K562 (cell line): ENCODE measurements at regions not wholly inside any gene's neighbourhood (a gene's known extent, or its start where the extent isn't known, plus 50 kb on each side); places are given as distances from the start of the nearest gene placed in this dataset.

Experiments used
- ATAC-seq: fragments of 200-7000 bp; cut with Tn5 transposase; 3 replicates; pipeline ENCODE4 v1.9.1; 2020; ENCODE audit warnings: moderate library complexity
- BruUV-seq: library from RNA; stranded (reverse); fragments of 400-500 nt; replicated peaks from 2 replicates; lab custom pipeline; 2021; lab: Mats Ljungman, UMichigan
- CTCF ChIA-PET: fragments of 300-600 bp; formaldehyde crosslinking; extraction: SDS; loops from one replicate; lab custom pipeline; 2021; ENCODE audit warnings: low intra/inter-chr PET ratio; lab: Yijun Ruan, JAX
- POLR2A ChIA-PET: fragments of 300-600, 350-650 bp; sonication (Branson Sonifier 250); formaldehyde crosslinking; extraction: SDS; loops from one replicate; lab custom pipeline; 2021; ENCODE audit warnings: antibody characterized with exemption, inconsistent platforms; lab: Yijun Ruan, JAX
- DNase-seq, 4 experiments: peaks; one replicate each; pipeline versions ENCODE4 v3.0.0 to v3.0.0-alpha.2; 2011 to 2018; ENCODE audit warnings: low spot score in 3 of 4, mixed read lengths in 3 of 4; ENCODE audit errors: extremely low read depth in 1 of 4
- FAIRE-seq: peaks from 2 replicates; lab custom pipeline; 2011; peaks lifted over from hg19 to GRCh38; lab: Jason Lieb, UNC
- H2AFZ ChIP-seq: 2 replicates; pipeline ENCODE4 v1.6.0; 2011; ENCODE audit warnings: low read depth, low read length, control low read depth, inconsistent platforms
- H3K27ac ChIP-seq: fragments of 200-600 bp; 3 replicates; pipeline ENCODE4 v1.8.0; 2011; ENCODE audit warnings: low read depth, mild to moderate bottlenecking, control low read depth, inconsistent platforms, low read length, moderate library complexity, mixed read lengths; ENCODE audit errors: extremely low read depth
- H3K27me3 ChIP-seq, 2 experiments: fragments of 300-600 bp in 1 of 2; 2 replicates in 1 of 2; 3 replicates in 1 of 2; pipeline versions ENCODE4 v1.6.0 to v1.8.0; 2011; ENCODE audit warnings: inconsistent platforms in 2 of 2, low read length in 2 of 2, mild to moderate bottlenecking in 1 of 2, mixed read lengths in 1 of 2, moderate library complexity in 1 of 2; ENCODE audit not compliant: control insufficient read depth in 2 of 2, insufficient read depth in 2 of 2
- H3K36me3 ChIP-seq: fragments of 300-600 bp; 3 replicates; pipeline ENCODE4 v1.8.0; 2011; ENCODE audit warnings: mild to moderate bottlenecking, low read length, inconsistent platforms; ENCODE audit not compliant: control insufficient read depth, insufficient read depth
- H3K4me1 ChIP-seq, 2 experiments: fragments of 200-600 bp in 1 of 2; replicated peaks in 1 of 2; 2 replicates in 1 of 2; 3 replicates in 1 of 2; pipeline versions ENCODE4 v1.5.1 to v1.8.0; 2011; ENCODE audit warnings: inconsistent platforms in 2 of 2, low read length in 2 of 2, mild to moderate bottlenecking in 1 of 2, mixed read lengths in 1 of 2, moderate library complexity in 1 of 2; ENCODE audit not compliant: control insufficient read depth in 2 of 2, insufficient read depth in 2 of 2
- H3K4me2 ChIP-seq: 2 replicates; pipeline ENCODE4 v1.6.1; 2011; ENCODE audit warnings: low read length, control low read depth, inconsistent platforms, mixed read lengths; ENCODE audit not compliant: insufficient read depth
- H3K4me3 ChIP-seq: fragments of 200-600 bp; sonication (generic), shearing (Covaris generic); 2 replicates; pipeline ENCODE4 v1.5.1; 2016; ENCODE audit warnings: control low read depth, inconsistent platforms
- H3K79me2 ChIP-seq: fragments of 200-600 bp; 3 replicates; pipeline ENCODE4 v1.8.0; 2011; ENCODE audit warnings: low read length, inconsistent platforms; ENCODE audit not compliant: control insufficient read depth, insufficient read depth
- H3K9ac ChIP-seq, 2 experiments: 2 replicates each; pipeline versions ENCODE4 v1.6.0 to v1.6.1; 2011; ENCODE audit warnings: low read depth in 2 of 2, low read length in 2 of 2, control low read depth in 1 of 2, inconsistent platforms in 1 of 2, mild to moderate bottlenecking in 1 of 2, mixed read lengths in 1 of 2; ENCODE audit not compliant: insufficient read depth in 1 of 2
- H3K9me1 ChIP-seq: one replicate; pipeline ENCODE4 v1.6.0; 2011; ENCODE audit warnings: inconsistent platforms, mild to moderate bottlenecking, low read length, moderate library complexity; ENCODE audit not compliant: control insufficient read depth, insufficient read depth
- H3K9me3 ChIP-seq: replicated peaks from 2 replicates; pipeline ENCODE4 v1.5.1; 2011; ENCODE audit warnings: low read depth, low read length, inconsistent platforms; ENCODE audit not compliant: control insufficient read depth, insufficient read depth
- H4K20me1 ChIP-seq: replicated peaks from 2 replicates; pipeline ENCODE4 v1.6.1; 2011; ENCODE audit warnings: low read length, inconsistent platforms, mixed read lengths; ENCODE audit not compliant: control insufficient read depth, insufficient read depth
- ATF4 ChIP-seq: fragments of 450-650 bp; formaldehyde crosslinking; IDR thresholded peaks from 2 replicates; pipeline ENCODE4 v1.4.0; 2022; ENCODE audit warnings: mild to moderate bottlenecking, moderate library complexity
- CBX5 ChIP-seq: IDR thresholded peaks from 2 replicates; pipeline ENCODE4 v1.6.1; 2014; ENCODE audit warnings: low read depth, borderline replicate concordance
- ETV6 ChIP-seq, 3 experiments: fragments of 150-350 bp in 1 of 3; sonication (generic) in 1 of 3; formaldehyde crosslinking in 1 of 3; IDR thresholded peaks; 2 replicates each; pipeline versions ENCODE4 v1.6.1 to v1.8.0; 2014 to 2022; ENCODE audit warnings: borderline replicate concordance in 2 of 3, low read depth in 2 of 3, antibody characterized with exemption in 1 of 3, low read length in 1 of 3, mild to moderate bottlenecking in 1 of 3, missing genetic modification reagents in 1 of 3
- FOXA3 ChIP-seq, 2 experiments: fragments of 450-650 bp in 1 of 2; sonication (generic) in 1 of 2; formaldehyde crosslinking; IDR thresholded peaks in 1 of 2; conservative IDR thresholded peaks in 1 of 2; 2 replicates each; pipeline versions ENCODE4 v1.4.0 to v1.8.0; 2020 to 2022; ENCODE audit warnings: mild to moderate bottlenecking in 2 of 2, missing genetic modification reagents in 1 of 2
- HDAC8 ChIP-seq: fragments of 450-650 bp; IDR thresholded peaks from 2 replicates; pipeline ENCODE4 v1.6.1; 2016; ENCODE audit warnings: mild to moderate bottlenecking, missing genetic modification characterization, moderate library complexity, missing compliant biosample characterization
- KLF10 ChIP-seq: fragments of 250-450 bp; sonication (Bioruptor Pico); IDR thresholded peaks from 2 replicates; pipeline ENCODE4 v1.6.1; 2021; ENCODE audit warnings: matching md5 sums
- RBM25 ChIP-seq: fragments of 200-400 bp; formaldehyde crosslinking; IDR thresholded peaks from 2 replicates; pipeline ENCODE4 v1.6.1; 2018; ENCODE audit warnings: low read length, low read depth, moderate library complexity; ENCODE audit not compliant: severe bottlenecking
- SUPT5H ChIP-seq: fragments of 450-650 bp; IDR thresholded peaks from 2 replicates; pipeline ENCODE4 v1.6.1; 2016
- TAL1 ChIP-seq: fragments of 450-650 bp; IDR thresholded peaks from 2 replicates; pipeline ENCODE4 v1.6.1; 2016; ENCODE audit warnings: mild to moderate bottlenecking
- ZNF165 ChIP-seq: fragments of 250-450 bp; sonication (Bioruptor Pico); IDR thresholded peaks from 2 replicates; pipeline ENCODE4 v1.4.0; 2020; ENCODE audit warnings: borderline replicate concordance
- ZNF318 ChIP-seq, 2 experiments: fragments of 450-650 bp; IDR thresholded peaks; 2 replicates each; pipeline ENCODE4 v1.6.1; 2016; ENCODE audit warnings: mild to moderate bottlenecking in 2 of 2, borderline replicate concordance in 1 of 2, low read depth in 1 of 2, moderate library complexity in 1 of 2
- WGBS: fragments of 100-300 bp; shearing (Covaris generic); methylation state at CpG from one replicate; pipeline ENCODE4 v1.1.6; 2016; ENCODE audit warnings: low coverage, mixed read lengths; ENCODE audit not compliant: insufficient coverage; ENCODE audit errors: missing lambda C conversion rate; 5-methylcytosine and 5-hydroxymethylcytosine counted together
- in situ Hi-C: fragments of 300-500 bp; cut with MboI; formaldehyde crosslinking; loops from 4 replicates; pipeline ENCODE4 v1.15.0; 2018; ENCODE audit warnings: inconsistent platforms, mixed read lengths
- intact Hi-C: fragments of 100-400 bp; cut with micrococcal nuclease; formaldehyde crosslinking; loops from 2 replicates; pipeline ENCODE4 v1.14.2; 2022
- TF ChIP-seq, protein P1 (sequence below): IDR thresholded peaks from 2 replicates; pipeline ENCODE4 v1.6.1; 2011; ENCODE audit not compliant: insufficient read length; ENCODE audit errors: extremely low read depth

DNA sequence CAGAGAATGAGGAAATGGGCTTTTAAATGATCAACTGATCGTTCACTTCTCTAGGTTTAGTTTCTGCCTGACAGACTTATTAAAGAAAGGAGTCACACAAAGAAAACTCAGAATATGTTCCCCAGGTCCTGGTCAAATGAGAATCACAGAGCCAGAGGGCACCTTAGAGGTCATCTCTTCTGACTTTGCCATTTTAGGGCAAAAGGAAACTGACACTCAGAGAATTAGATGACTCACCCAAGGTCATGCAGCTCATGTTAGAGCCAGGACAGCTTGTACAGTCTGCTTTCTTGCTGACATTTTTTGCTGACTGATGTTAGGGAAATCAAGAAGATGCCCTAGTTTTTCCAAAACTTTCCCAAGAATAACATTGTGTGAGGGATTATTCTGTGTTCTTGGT is 312.7 kb upstream of the SP8 start:
- Histone ChIP-seq H3K9me1 (no peaks in the 10 kb centered on the region), H4K20me1 (no peaks in the 10 kb centered on the region), H3K36me3 (no peaks in the 10 kb centered on the region), H3K9me3 (no peaks in the 10 kb centered on the region), H3K9ac (no peak overlapping the region), H3K4me3 (no peak overlapping the region), H3K27me3 (no peaks in the 10 kb centered on the region), H3K4me1 (no peaks in the 10 kb centered on the region), H3K79me2 (no peaks in the 10 kb centered on the region), H3K4me2 (no peak overlapping the region), H3K27ac (no peak overlapping the region), H2AFZ (no peak overlapping the region)
- FAIRE-seq (no peak), DNase-seq (no peak), ATAC-seq (no peak)
- CTCF ChIA-PET: no interaction called here
- no TSS peak for BruUV-seq
- WGBS: 0% methylated on average over 1 of the region's 1 CpG
- POLR2A ChIA-PET: no interaction called here
- intact Hi-C loops: no loop called here
- in situ Hi-C loops: no loop called here
- TF ChIP-seq SUPT5H (no peak), ZNF165 (CRISPR knock-in tag) (no peak), TAL1 (no peak), ZNF318 (IDR thresholded peaks at IDR 0.05; ENCODE audit: borderline replicate concordance in 1 of 2, low read depth in 1 of 2) (no peak), ATF4 (no peak), KLF10 (CRISPR knock-in tag) (no peak), ETV6 (IDR thresholded peaks at IDR 0.05; ENCODE audit: borderline replicate concordance in 1 of 2, low read depth in 2 of 2, low read length in 1 of 2) (no peak), ETV6 (CRISPR knock-in tag; IDR thresholded peaks at IDR 0.05; ENCODE audit: borderline replicate concordance) (no peak), HDAC8 (tag) (no peak), FOXA3 (CRISPR knock-in tag; conservative IDR thresholded peaks at IDR 0.05 in 1 of 2, IDR thresholded peaks at IDR 0.05 in 1 of 2) (no peak), CBX5 (no peak), RBM25 (no peak)
- TF ChIP-seq, protein P1, sequence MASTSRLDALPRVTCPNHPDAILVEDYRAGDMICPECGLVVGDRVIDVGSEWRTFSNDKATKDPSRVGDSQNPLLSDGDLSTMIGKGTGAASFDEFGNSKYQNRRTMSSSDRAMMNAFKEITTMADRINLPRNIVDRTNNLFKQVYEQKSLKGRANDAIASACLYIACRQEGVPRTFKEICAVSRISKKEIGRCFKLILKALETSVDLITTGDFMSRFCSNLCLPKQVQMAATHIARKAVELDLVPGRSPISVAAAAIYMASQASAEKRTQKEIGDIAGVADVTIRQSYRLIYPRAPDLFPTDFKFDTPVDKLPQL: no peak
